K562 (cell line): ENCODE measurements at regions not wholly inside any gene's neighbourhood (a gene's known extent, or its start where the extent isn't known, plus 50 kb on each side); places are given as distances from the start of the nearest gene placed in this dataset.

Experiments used
- ATAC-seq: fragments of 200-7000 bp; cut with Tn5 transposase; 3 replicates; pipeline ENCODE4 v1.9.1; 2020; ENCODE audit warnings: moderate library complexity
- BruUV-seq: library from RNA; stranded (reverse); fragments of 400-500 nt; replicated peaks from 2 replicates; lab custom pipeline; 2021; lab: Mats Ljungman, UMichigan
- CTCF ChIA-PET: fragments of 300-600 bp; formaldehyde crosslinking; extraction: SDS; loops from one replicate; lab custom pipeline; 2021; ENCODE audit warnings: low intra/inter-chr PET ratio; lab: Yijun Ruan, JAX
- POLR2A ChIA-PET: fragments of 300-600, 350-650 bp; sonication (Branson Sonifier 250); formaldehyde crosslinking; extraction: SDS; loops from one replicate; lab custom pipeline; 2021; ENCODE audit warnings: antibody characterized with exemption, inconsistent platforms; lab: Yijun Ruan, JAX
- DNase-seq, 4 experiments: peaks; one replicate each; pipeline versions ENCODE4 v3.0.0 to v3.0.0-alpha.2; 2011 to 2018; ENCODE audit warnings: low spot score in 3 of 4, mixed read lengths in 3 of 4; ENCODE audit errors: extremely low read depth in 1 of 4
- FAIRE-seq: peaks from 2 replicates; lab custom pipeline; 2011; peaks lifted over from hg19 to GRCh38; lab: Jason Lieb, UNC
- H2AFZ ChIP-seq: 2 replicates; pipeline ENCODE4 v1.6.0; 2011; ENCODE audit warnings: low read depth, low read length, control low read depth, inconsistent platforms
- H3K27ac ChIP-seq: fragments of 200-600 bp; 3 replicates; pipeline ENCODE4 v1.8.0; 2011; ENCODE audit warnings: low read depth, mild to moderate bottlenecking, control low read depth, inconsistent platforms, low read length, moderate library complexity, mixed read lengths; ENCODE audit errors: extremely low read depth
- H3K27me3 ChIP-seq, 2 experiments: fragments of 300-600 bp in 1 of 2; 2 replicates in 1 of 2; 3 replicates in 1 of 2; pipeline versions ENCODE4 v1.6.0 to v1.8.0; 2011; ENCODE audit warnings: inconsistent platforms in 2 of 2, low read length in 2 of 2, mild to moderate bottlenecking in 1 of 2, mixed read lengths in 1 of 2, moderate library complexity in 1 of 2; ENCODE audit not compliant: control insufficient read depth in 2 of 2, insufficient read depth in 2 of 2
- H3K36me3 ChIP-seq: fragments of 300-600 bp; 3 replicates; pipeline ENCODE4 v1.8.0; 2011; ENCODE audit warnings: mild to moderate bottlenecking, low read length, inconsistent platforms; ENCODE audit not compliant: control insufficient read depth, insufficient read depth
- H3K4me1 ChIP-seq, 2 experiments: fragments of 200-600 bp in 1 of 2; replicated peaks in 1 of 2; 2 replicates in 1 of 2; 3 replicates in 1 of 2; pipeline versions ENCODE4 v1.5.1 to v1.8.0; 2011; ENCODE audit warnings: inconsistent platforms in 2 of 2, low read length in 2 of 2, mild to moderate bottlenecking in 1 of 2, mixed read lengths in 1 of 2, moderate library complexity in 1 of 2; ENCODE audit not compliant: control insufficient read depth in 2 of 2, insufficient read depth in 2 of 2
- H3K4me2 ChIP-seq: 2 replicates; pipeline ENCODE4 v1.6.1; 2011; ENCODE audit warnings: low read length, control low read depth, inconsistent platforms, mixed read lengths; ENCODE audit not compliant: insufficient read depth
- H3K4me3 ChIP-seq: fragments of 200-600 bp; sonication (generic), shearing (Covaris generic); 2 replicates; pipeline ENCODE4 v1.5.1; 2016; ENCODE audit warnings: control low read depth, inconsistent platforms
- H3K79me2 ChIP-seq: fragments of 200-600 bp; 3 replicates; pipeline ENCODE4 v1.8.0; 2011; ENCODE audit warnings: low read length, inconsistent platforms; ENCODE audit not compliant: control insufficient read depth, insufficient read depth
- H3K9ac ChIP-seq, 2 experiments: 2 replicates each; pipeline versions ENCODE4 v1.6.0 to v1.6.1; 2011; ENCODE audit warnings: low read depth in 2 of 2, low read length in 2 of 2, control low read depth in 1 of 2, inconsistent platforms in 1 of 2, mild to moderate bottlenecking in 1 of 2, mixed read lengths in 1 of 2; ENCODE audit not compliant: insufficient read depth in 1 of 2
- H3K9me1 ChIP-seq: one replicate; pipeline ENCODE4 v1.6.0; 2011; ENCODE audit warnings: inconsistent platforms, mild to moderate bottlenecking, low read length, moderate library complexity; ENCODE audit not compliant: control insufficient read depth, insufficient read depth
- H3K9me3 ChIP-seq: replicated peaks from 2 replicates; pipeline ENCODE4 v1.5.1; 2011; ENCODE audit warnings: low read depth, low read length, inconsistent platforms; ENCODE audit not compliant: control insufficient read depth, insufficient read depth
- H4K20me1 ChIP-seq: replicated peaks from 2 replicates; pipeline ENCODE4 v1.6.1; 2011; ENCODE audit warnings: low read length, inconsistent platforms, mixed read lengths; ENCODE audit not compliant: control insufficient read depth, insufficient read depth
- BDP1 ChIP-seq: IDR thresholded peaks from 3 replicates; pipeline ENCODE4 v1.6.1; 2011; ENCODE audit not compliant: insufficient read length, insufficient read depth
- EWSR1 ChIP-seq: fragments of 450-650 bp; IDR thresholded peaks from 2 replicates; pipeline ENCODE4 v1.6.1; 2018; ENCODE audit warnings: borderline replicate concordance, mild to moderate bottlenecking, low read depth, moderate library complexity; ENCODE audit not compliant: partially characterized antibody
- HNRNPL ChIP-seq: fragments of 200-400 bp; formaldehyde crosslinking; IDR thresholded peaks from 2 replicates; pipeline ENCODE4 v1.6.1; 2017; ENCODE audit warnings: low read depth, mild to moderate bottlenecking, low read length
- JUNB ChIP-seq: fragments of 450-650 bp; formaldehyde crosslinking; conservative IDR thresholded peaks from 2 replicates; pipeline ENCODE4 v1.4.0; 2020; ENCODE audit warnings: mild to moderate bottlenecking
- PTTG1 ChIP-seq: fragments of 450-650 bp; IDR thresholded peaks from 2 replicates; pipeline ENCODE4 v1.6.1; 2016; ENCODE audit warnings: low read depth, mild to moderate bottlenecking, missing genetic modification characterization, missing compliant biosample characterization
- TAF15 ChIP-seq: fragments of 200-400 bp; formaldehyde crosslinking; IDR thresholded peaks from 2 replicates; pipeline ENCODE4 v1.6.1; 2017; ENCODE audit warnings: mild to moderate bottlenecking, low read depth, low read length, moderate library complexity
- TSC22D4 ChIP-seq: fragments of 450-650 bp; IDR thresholded peaks from 2 replicates; pipeline ENCODE4 v1.6.1; 2016; ENCODE audit warnings: missing genetic modification characterization, missing biosample characterization, control low read depth
- ZNF24 ChIP-seq: fragments of 450-650 bp; IDR thresholded peaks from 2 replicates; pipeline ENCODE4 v1.6.1; 2016
- ZNF384 ChIP-seq: IDR thresholded peaks from 2 replicates; pipeline ENCODE4 v1.6.1; 2012; ENCODE audit warnings: low read depth, low read length, improper control_type of control experiment
- ZNF583 ChIP-seq: fragments of 250-450 bp; sonication (Bioruptor Pico); IDR thresholded peaks from 2 replicates; pipeline ENCODE4 v1.4.0; 2020
- whole genome bisulfite sequencing: fragments of 100-300 bp; shearing (Covaris generic); methylation state at CpG from one replicate; pipeline ENCODE4 v1.1.6; 2016; ENCODE audit warnings: low coverage, mixed read lengths; ENCODE audit not compliant: insufficient coverage; ENCODE audit errors: missing lambda C conversion rate; 5-methylcytosine and 5-hydroxymethylcytosine counted together
- in situ Hi-C: fragments of 300-500 bp; cut with MboI; formaldehyde crosslinking; loops from 4 replicates; pipeline ENCODE4 v1.15.0; 2018; ENCODE audit warnings: inconsistent platforms, mixed read lengths
- intact Hi-C: fragments of 100-400 bp; cut with micrococcal nuclease; formaldehyde crosslinking; loops from 2 replicates; pipeline ENCODE4 v1.14.2; 2022
- TF ChIP-seq, protein P1 (sequence below): sonication (generic); formaldehyde crosslinking; IDR thresholded peaks from 2 replicates; pipeline ENCODE4 v1.8.0; 2023; ENCODE audit warnings: mild to moderate bottlenecking, missing genetic modification reagents
- TF ChIP-seq, protein P2 (sequence below), 2 experiments: fragments of 150-350 bp in 1 of 2; IDR thresholded peaks; 2 replicates each; pipeline ENCODE4 v1.6.1; 2012 to 2016; ENCODE audit warnings: low read depth in 2 of 2, low read length in 2 of 2, mild to moderate bottlenecking in 1 of 2, moderate library complexity in 1 of 2

DNA sequence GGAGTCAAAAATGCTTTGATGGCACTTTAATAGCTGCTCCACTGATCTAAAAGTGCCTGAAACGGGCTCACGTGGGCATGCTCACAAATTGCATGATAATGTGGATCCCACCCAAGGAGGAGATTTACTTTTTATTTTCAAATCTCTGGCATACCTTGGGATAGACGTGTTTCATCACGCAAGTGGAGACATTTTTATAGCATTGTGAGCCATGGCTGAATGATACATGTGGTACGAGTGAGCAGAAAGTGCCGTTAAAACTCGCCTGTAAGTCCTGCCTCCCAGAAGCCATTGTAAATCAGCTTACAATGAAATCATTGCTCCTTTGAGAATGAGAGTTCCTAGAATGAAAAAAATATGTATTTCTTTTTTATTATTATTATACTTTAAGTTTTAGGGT is 514.7 kb downstream of the MAT2B start:
- TF ChIP-seq TAF15 (no peak), ZNF384 (no peak), PTTG1 (tag) (no peak), BDP1 (no peak), HNRNPL (no peak), TSC22D4 (no peak), ZNF583 (CRISPR knock-in tag) (no peak), EWSR1 (no peak), ZNF24 (no peak), JUNB (CRISPR knock-in tag) (no peak)
- TF ChIP-seq, protein P1, sequence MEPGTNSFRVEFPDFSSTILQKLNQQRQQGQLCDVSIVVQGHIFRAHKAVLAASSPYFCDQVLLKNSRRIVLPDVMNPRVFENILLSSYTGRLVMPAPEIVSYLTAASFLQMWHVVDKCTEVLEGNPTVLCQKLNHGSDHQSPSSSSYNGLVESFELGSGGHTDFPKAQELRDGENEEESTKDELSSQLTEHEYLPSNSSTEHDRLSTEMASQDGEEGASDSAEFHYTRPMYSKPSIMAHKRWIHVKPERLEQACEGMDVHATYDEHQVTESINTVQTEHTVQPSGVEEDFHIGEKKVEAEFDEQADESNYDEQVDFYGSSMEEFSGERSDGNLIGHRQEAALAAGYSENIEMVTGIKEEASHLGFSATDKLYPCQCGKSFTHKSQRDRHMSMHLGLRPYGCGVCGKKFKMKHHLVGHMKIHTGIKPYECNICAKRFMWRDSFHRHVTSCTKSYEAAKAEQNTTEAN = no peak
- TF ChIP-seq, protein P2, sequence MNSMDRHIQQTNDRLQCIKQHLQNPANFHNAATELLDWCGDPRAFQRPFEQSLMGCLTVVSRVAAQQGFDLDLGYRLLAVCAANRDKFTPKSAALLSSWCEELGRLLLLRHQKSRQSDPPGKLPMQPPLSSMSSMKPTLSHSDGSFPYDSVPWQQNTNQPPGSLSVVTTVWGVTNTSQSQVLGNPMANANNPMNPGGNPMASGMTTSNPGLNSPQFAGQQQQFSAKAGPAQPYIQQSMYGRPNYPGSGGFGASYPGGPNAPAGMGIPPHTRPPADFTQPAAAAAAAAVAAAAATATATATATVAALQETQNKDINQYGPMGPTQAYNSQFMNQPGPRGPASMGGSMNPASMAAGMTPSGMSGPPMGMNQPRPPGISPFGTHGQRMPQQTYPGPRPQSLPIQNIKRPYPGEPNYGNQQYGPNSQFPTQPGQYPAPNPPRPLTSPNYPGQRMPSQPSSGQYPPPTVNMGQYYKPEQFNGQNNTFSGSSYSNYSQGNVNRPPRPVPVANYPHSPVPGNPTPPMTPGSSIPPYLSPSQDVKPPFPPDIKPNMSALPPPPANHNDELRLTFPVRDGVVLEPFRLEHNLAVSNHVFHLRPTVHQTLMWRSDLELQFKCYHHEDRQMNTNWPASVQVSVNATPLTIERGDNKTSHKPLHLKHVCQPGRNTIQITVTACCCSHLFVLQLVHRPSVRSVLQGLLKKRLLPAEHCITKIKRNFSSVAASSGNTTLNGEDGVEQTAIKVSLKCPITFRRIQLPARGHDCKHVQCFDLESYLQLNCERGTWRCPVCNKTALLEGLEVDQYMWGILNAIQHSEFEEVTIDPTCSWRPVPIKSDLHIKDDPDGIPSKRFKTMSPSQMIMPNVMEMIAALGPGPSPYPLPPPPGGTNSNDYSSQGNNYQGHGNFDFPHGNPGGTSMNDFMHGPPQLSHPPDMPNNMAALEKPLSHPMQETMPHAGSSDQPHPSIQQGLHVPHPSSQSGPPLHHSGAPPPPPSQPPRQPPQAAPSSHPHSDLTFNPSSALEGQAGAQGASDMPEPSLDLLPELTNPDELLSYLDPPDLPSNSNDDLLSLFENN (IDR thresholded peaks at IDR 0.05; ENCODE audit: low read depth in 2 of 2, low read length in 2 of 2) = no peak
- BruUV-seq = no TSS peak
- DNase-seq = no peak
- H3K4me2 ChIP-seq = no peak overlapping the region
- H3K4me3 ChIP-seq = no peak overlapping the region
- ChIA-PET CTCF (no interaction called here), POLR2A (no interaction called here)
- no peak overlapping the region for H3K9ac ChIP-seq
- WGBS = 10% methylated on average over 7 of the region's 7 CpGs
- H3K4me1 ChIP-seq = no peaks in the 10 kb centered on the region
- H3K9me1 ChIP-seq = no peaks in the 10 kb centered on the region
- no peak overlapping the region for H3K27ac ChIP-seq
- FAIRE-seq = no peak
- H2AFZ ChIP-seq = no peak overlapping the region
- no peaks in the 10 kb centered on the region for H3K36me3 ChIP-seq
- H3K9me3 ChIP-seq = no peaks in the 10 kb centered on the region
- no peak for ATAC-seq
- in situ Hi-C loops = loop anchor here (10.0 kb wide), 1 partner anchor 485 kb away; no protein-coding TSS in a partner anchor
- intact Hi-C loops = no loop called here
- H3K79me2 ChIP-seq = no peaks in the 10 kb centered on the region
- no peaks in the 10 kb centered on the region for H4K20me1 ChIP-seq
- H3K27me3 ChIP-seq = no peaks in the 10 kb centered on the region
